Mesenchymal stem cell (in vitro differentiated cells and primary cell): ENCODE measurements at regions not wholly inside any gene's neighbourhood (a gene's known extent, or its start where the extent isn't known, plus 50 kb on each side); places are given as distances from the start of the nearest gene placed in this dataset.

Experiments used
- DNase-seq: peaks from one replicate; pipeline ENCODE4 v3.0.0-alpha.2; 2013
- H2AFZ ChIP-seq: one replicate; pipeline ENCODE4 v1.6.1; 2013; ENCODE audit warnings: low read depth, mild to moderate bottlenecking, control low read depth, inconsistent platforms, low read length, moderate library complexity
- H2AK5ac ChIP-seq: 2 replicates; pipeline ENCODE4 v1.6.1; 2013; ENCODE audit warnings: low read length, moderate library complexity, mild to moderate bottlenecking, inconsistent platforms; ENCODE audit not compliant: severe bottlenecking
- H2BK120ac ChIP-seq: one replicate; pipeline ENCODE4 v1.6.1; 2013; ENCODE audit warnings: low read depth, mild to moderate bottlenecking, inconsistent platforms, low read length, moderate library complexity
- H2BK12ac ChIP-seq, 2 experiments: one replicate each; pipeline ENCODE4 v1.6.1; 2013; ENCODE audit warnings: inconsistent platforms in 2 of 2, low read length in 2 of 2, mild to moderate bottlenecking in 2 of 2, moderate library complexity in 2 of 2, control low read depth in 1 of 2
- H2BK15ac ChIP-seq: one replicate; pipeline ENCODE4 v1.6.1; 2013; ENCODE audit warnings: mild to moderate bottlenecking, low read depth, inconsistent platforms; ENCODE audit not compliant: poor library complexity, severe bottlenecking
- H2BK5ac ChIP-seq: 2 replicates; pipeline ENCODE4 v1.6.1; 2013; ENCODE audit warnings: low read depth, mild to moderate bottlenecking, low read length, control low read depth, inconsistent platforms; ENCODE audit not compliant: poor library complexity, severe bottlenecking
- H3K14ac ChIP-seq, 2 experiments: one replicate each; pipeline ENCODE4 v1.6.1; 2013; ENCODE audit warnings: inconsistent platforms in 2 of 2, low read length in 2 of 2, control low read depth in 1 of 2, mild to moderate bottlenecking in 1 of 2, moderate library complexity in 1 of 2
- H3K18ac ChIP-seq, 2 experiments: one replicate each; pipeline ENCODE4 v1.6.1; 2013; ENCODE audit warnings: inconsistent platforms in 2 of 2, low read length in 2 of 2, control low read depth in 1 of 2, low read depth in 1 of 2, mild to moderate bottlenecking in 1 of 2
- H3K23ac ChIP-seq, 2 experiments: one replicate each; pipeline ENCODE4 v1.6.1; 2013; ENCODE audit warnings: inconsistent platforms in 2 of 2, low read length in 2 of 2, mild to moderate bottlenecking in 2 of 2, moderate library complexity in 2 of 2, control low read depth in 1 of 2
- H3K27ac ChIP-seq: 2 replicates; pipeline ENCODE4 v1.5.1; 2013; ENCODE audit warnings: mild to moderate bottlenecking, moderate library complexity, low read length, control low read depth, inconsistent platforms; ENCODE audit not compliant: poor library complexity, severe bottlenecking
- H3K27me3 ChIP-seq, 2 experiments: 2 replicates each; pipeline versions ENCODE4 v1.6.1 to v1.7.0; 2013; ENCODE audit warnings: low read length in 2 of 2, mild to moderate bottlenecking in 2 of 2, moderate library complexity in 2 of 2, control low read depth in 1 of 2, inconsistent platforms in 1 of 2; ENCODE audit not compliant: control insufficient read depth in 1 of 2, insufficient read depth in 1 of 2
- H3K36me3 ChIP-seq, 2 experiments: 2 replicates each; pipeline versions ENCODE4 v1.6.1 to v1.7.0; 2013; ENCODE audit warnings: low read length in 2 of 2, control low read depth in 1 of 2, inconsistent platforms in 1 of 2, low read depth in 1 of 2, mild to moderate bottlenecking in 1 of 2; ENCODE audit not compliant: insufficient read depth in 2 of 2, control insufficient read depth in 1 of 2
- H3K4ac ChIP-seq, 2 experiments: one replicate each; pipeline ENCODE4 v1.6.1; 2013; ENCODE audit warnings: inconsistent platforms in 2 of 2, low read length in 2 of 2, mild to moderate bottlenecking in 2 of 2, moderate library complexity in 2 of 2, control low read depth in 1 of 2, low read depth in 1 of 2
- H3K4me1 ChIP-seq: 2 replicates; pipeline ENCODE4 v1.6.1; 2013; ENCODE audit warnings: low read depth, low read length, control low read depth; ENCODE audit not compliant: control insufficient read depth, insufficient read depth
- H3K4me2 ChIP-seq: 2 replicates; pipeline ENCODE4 v1.6.1; 2013; ENCODE audit warnings: low read length, mild to moderate bottlenecking, inconsistent platforms; ENCODE audit not compliant: poor library complexity, severe bottlenecking
- H3K4me3 ChIP-seq, 2 experiments: 2 replicates each; pipeline versions ENCODE4 v1.5.1 to v1.7.0; 2013; ENCODE audit warnings: low read length in 2 of 2, mild to moderate bottlenecking in 2 of 2, control low read depth in 1 of 2, low read depth in 1 of 2; ENCODE audit not compliant: insufficient read depth in 1 of 2
- H3K79me1 ChIP-seq: replicated peaks from 2 replicates; pipeline ENCODE4 v1.6.1; 2013; ENCODE audit warnings: mild to moderate bottlenecking, control low read depth, low read length, inconsistent platforms; ENCODE audit not compliant: poor library complexity, severe bottlenecking
- H3K9ac ChIP-seq: 2 replicates; pipeline ENCODE4 v1.7.0; 2013; ENCODE audit warnings: mild to moderate bottlenecking, low read length, moderate library complexity
- H3K9me3 ChIP-seq: 2 replicates; pipeline ENCODE4 v1.7.0; 2013; ENCODE audit warnings: mild to moderate bottlenecking, low read length; ENCODE audit not compliant: control insufficient read depth
- H4K8ac ChIP-seq: one replicate; pipeline ENCODE4 v1.6.1; 2013; ENCODE audit warnings: inconsistent platforms, mild to moderate bottlenecking, low read length, moderate library complexity
- H4K91ac ChIP-seq: one replicate; pipeline ENCODE4 v1.6.1; 2013; ENCODE audit warnings: mild to moderate bottlenecking, low read length, inconsistent platforms
- WGBS: methylation state at CpG from one replicate; pipeline ENCODE4 v1.1.7; 2013; ENCODE audit warnings: mixed read lengths; 5-methylcytosine and 5-hydroxymethylcytosine counted together

- H2BK12ac ChIP-seq = no peak overlapping the region
- no peak overlapping the region for H3K27ac ChIP-seq
- H3K14ac ChIP-seq = no peak overlapping the region
- no peak overlapping the region for H4K91ac ChIP-seq
- H2BK15ac ChIP-seq = no peak overlapping the region
- no peak for DNase-seq
- H2BK120ac ChIP-seq = no peak overlapping the region
- H2BK5ac ChIP-seq = no peak overlapping the region
- H3K4ac ChIP-seq = no peak overlapping the region
- H2AK5ac ChIP-seq = no peak overlapping the region
- WGBS = 81% methylated on average over 2 of the region's 3 CpGs
- H3K23ac ChIP-seq = no peak overlapping the region
- H3K4me3 ChIP-seq = no peak overlapping the region
- no peaks in the 10 kb centered on the region for H3K9me3 ChIP-seq
- no peaks in the 10 kb centered on the region for H3K36me3 ChIP-seq
- H3K18ac ChIP-seq = no peak overlapping the region
- H3K79me1 ChIP-seq = no peaks in the 10 kb centered on the region
- no peak overlapping the region for H4K8ac ChIP-seq
- H3K4me2 ChIP-seq = no peak overlapping the region
- no peaks in the 10 kb centered on the region for H3K4me1 ChIP-seq
- H3K9ac ChIP-seq = no peak overlapping the region
- H2AFZ ChIP-seq = no peak overlapping the region
- no peaks in the 10 kb centered on the region for H3K27me3 ChIP-seq
These were observed 205.4 kb upstream of the GK2 start for GRCh38 chr4:79613269-79613935.

- Histone ChIP-seq H3K23ac (no peak overlapping the region), H3K4ac (no peak overlapping the region), H3K9me3 (no peaks in the 10 kb centered on the region), H3K4me1 (no peaks in the 10 kb centered on the region), H3K14ac (no peak overlapping the region), H2BK12ac (no peak overlapping the region), H3K9ac (no peak overlapping the region), H3K4me2 (no peak overlapping the region), H2BK120ac (no peak overlapping the region), H3K27me3 (no peaks in the 10 kb centered on the region), H4K8ac (no peak overlapping the region), H2AFZ (no peak overlapping the region), H3K27ac (no peak overlapping the region), H2AK5ac (no peak overlapping the region), H2BK15ac (no peak overlapping the region), H3K79me1 (no peaks in the 10 kb centered on the region), H3K18ac (no peak overlapping the region), H3K36me3 (no peaks in the 10 kb centered on the region), H2BK5ac (no peak overlapping the region), H4K91ac (no peak overlapping the region), H3K4me3 (no peak overlapping the region)
- DNase-seq = no peak
- 81% methylated on average over 4 of the region's 5 CpGs for WGBS
These were observed 203.0 kb upstream of the GK2 start for GRCh38 chr4:79611026-79611425.

- no peak overlapping the region for H3K4ac ChIP-seq
- H2BK12ac ChIP-seq = no peak overlapping the region
- H4K91ac ChIP-seq = no peak overlapping the region
- H3K27me3 ChIP-seq = no peaks in the 10 kb centered on the region
- H3K4me3 ChIP-seq = no peak overlapping the region
- no peak overlapping the region for H2BK5ac ChIP-seq
- no peak overlapping the region for H3K14ac ChIP-seq
- no peaks in the 10 kb centered on the region for H3K9me3 ChIP-seq
- no peaks in the 10 kb centered on the region for H3K79me1 ChIP-seq
- no peak overlapping the region for H3K18ac ChIP-seq
- H2BK15ac ChIP-seq = no peak overlapping the region
- 13% methylated on average over 1 of the region's 2 CpGs for WGBS
- H3K23ac ChIP-seq = no peak overlapping the region
- no peaks in the 10 kb centered on the region for H3K4me1 ChIP-seq
- no peak overlapping the region for H4K8ac ChIP-seq
- no peak overlapping the region for H2BK120ac ChIP-seq
- H3K9ac ChIP-seq = no peak overlapping the region
- H3K27ac ChIP-seq = no peak overlapping the region
- H2AFZ ChIP-seq = no peak overlapping the region
- no peak overlapping the region for H2AK5ac ChIP-seq
- no peaks in the 10 kb centered on the region for H3K36me3 ChIP-seq
- DNase-seq = peak; percentile 2
- H3K4me2 ChIP-seq = no peak overlapping the region
These were observed 201.8 kb upstream of the GK2 start for GRCh38 chr4:79609817-79610216.

- no peak overlapping the region for H3K18ac ChIP-seq
- H3K23ac ChIP-seq = no peak overlapping the region
- no peak for DNase-seq
- no peak overlapping the region for H2AK5ac ChIP-seq
- no peak overlapping the region for H3K27ac ChIP-seq
- H3K4me2 ChIP-seq = no peak overlapping the region
- no peak overlapping the region for H3K4ac ChIP-seq
- no peak overlapping the region for H3K14ac ChIP-seq
- no peaks in the 10 kb centered on the region for H3K27me3 ChIP-seq
- H3K79me1 ChIP-seq = no peaks in the 10 kb centered on the region
- H2BK120ac ChIP-seq = no peak overlapping the region
- no peaks in the 10 kb centered on the region for H3K36me3 ChIP-seq
- no peak overlapping the region for H4K8ac ChIP-seq
- no peak overlapping the region for H2BK12ac ChIP-seq
- H3K4me3 ChIP-seq = no peak overlapping the region
- no peak overlapping the region for H3K9ac ChIP-seq
- no peaks in the 10 kb centered on the region for H3K4me1 ChIP-seq
- no peaks in the 10 kb centered on the region for H3K9me3 ChIP-seq
- no peak overlapping the region for H2BK5ac ChIP-seq
- no CpG with 5 or more reads among the region's 1 CpG for WGBS
- H2AFZ ChIP-seq = no peak overlapping the region
- H2BK15ac ChIP-seq = no peak overlapping the region
- no peak overlapping the region for H4K91ac ChIP-seq
These were observed 200.0 kb upstream of the GK2 start for GRCh38 chr4:79607979-79608378.
